ENCODE measurements at regions not wholly inside any gene's neighbourhood (a gene's known extent, or its start where the extent isn't known, plus 50 kb on each side); places are given as distances from the start of the nearest gene placed in this dataset.
A peak's percentile ranks its signal among the peaks of the same experiment; 100 is the strongest.

DNA sequence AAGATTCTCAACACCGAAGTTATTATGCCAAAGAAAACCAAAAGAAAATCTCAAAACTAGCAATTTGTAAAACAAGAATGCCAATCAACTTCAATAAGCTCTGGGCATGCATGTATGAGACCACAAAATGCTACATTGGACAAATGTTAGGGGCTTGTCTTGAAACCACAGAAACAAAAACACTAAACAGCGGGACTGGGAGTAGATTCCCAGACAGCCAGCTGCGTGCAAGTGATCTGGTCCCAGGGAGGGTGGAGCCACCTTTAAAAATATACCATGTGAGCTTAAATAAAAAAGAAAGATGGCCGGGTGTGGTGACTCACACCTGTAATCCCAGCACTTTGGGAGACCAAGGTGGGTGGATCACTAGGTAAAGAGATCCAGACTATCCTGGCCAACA lies 163.6 kb upstream of the PRICKLE2 start:
- H3K4me3 ChIP-seq (ENCODE audit: low read depth, low read length): no peak overlapping the region
- no peak for DNase-seq (ENCODE audit: low read depth)
- TF ChIP-seq, protein P1, sequence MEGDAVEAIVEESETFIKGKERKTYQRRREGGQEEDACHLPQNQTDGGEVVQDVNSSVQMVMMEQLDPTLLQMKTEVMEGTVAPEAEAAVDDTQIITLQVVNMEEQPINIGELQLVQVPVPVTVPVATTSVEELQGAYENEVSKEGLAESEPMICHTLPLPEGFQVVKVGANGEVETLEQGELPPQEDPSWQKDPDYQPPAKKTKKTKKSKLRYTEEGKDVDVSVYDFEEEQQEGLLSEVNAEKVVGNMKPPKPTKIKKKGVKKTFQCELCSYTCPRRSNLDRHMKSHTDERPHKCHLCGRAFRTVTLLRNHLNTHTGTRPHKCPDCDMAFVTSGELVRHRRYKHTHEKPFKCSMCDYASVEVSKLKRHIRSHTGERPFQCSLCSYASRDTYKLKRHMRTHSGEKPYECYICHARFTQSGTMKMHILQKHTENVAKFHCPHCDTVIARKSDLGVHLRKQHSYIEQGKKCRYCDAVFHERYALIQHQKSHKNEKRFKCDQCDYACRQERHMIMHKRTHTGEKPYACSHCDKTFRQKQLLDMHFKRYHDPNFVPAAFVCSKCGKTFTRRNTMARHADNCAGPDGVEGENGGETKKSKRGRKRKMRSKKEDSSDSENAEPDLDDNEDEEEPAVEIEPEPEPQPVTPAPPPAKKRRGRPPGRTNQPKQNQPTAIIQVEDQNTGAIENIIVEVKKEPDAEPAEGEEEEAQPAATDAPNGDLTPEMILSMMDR (IDR thresholded peaks at IDR 0.05; ENCODE audit: insufficient read depth, low read length): no peak

GRCh38 chr3:64387688-64388087 lies 162.4 kb upstream of the PRICKLE2 start:
- TF ChIP-seq, protein P1 (IDR thresholded peaks at IDR 0.05; ENCODE audit: insufficient read depth, low read length): no peak
- no peak overlapping the region for H3K4me3 ChIP-seq (ENCODE audit: low read depth, low read length)
- no peak for DNase-seq (ENCODE audit: low read depth)

DNA sequence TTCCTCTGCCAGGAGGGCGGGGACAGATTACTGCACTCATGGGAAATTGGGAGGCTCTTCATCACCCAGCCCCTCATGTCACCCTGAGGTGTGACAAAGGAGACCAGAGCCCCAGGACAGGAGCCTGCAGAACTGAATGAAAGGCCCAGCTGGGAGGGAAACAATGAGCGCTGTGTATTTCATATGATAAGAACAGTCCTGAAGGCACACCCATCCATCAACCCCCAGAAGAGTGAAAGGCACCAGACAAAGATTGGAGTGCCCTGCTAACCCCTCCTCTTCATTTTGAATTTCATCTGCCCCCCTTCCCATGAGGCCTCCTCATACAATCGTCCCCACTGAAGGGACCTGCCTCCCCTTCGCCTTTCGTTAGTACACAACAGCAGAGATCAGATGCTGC lies 160.0 kb upstream of the PRICKLE2 start:
- TF ChIP-seq, protein P1 (IDR thresholded peaks at IDR 0.05; ENCODE audit: insufficient read depth, low read length): no peak
- no peak overlapping the region for H3K4me3 ChIP-seq (ENCODE audit: low read depth, low read length)
- no peak for DNase-seq (ENCODE audit: low read depth)

- TF ChIP-seq, protein P1 (IDR thresholded peaks at IDR 0.05; ENCODE audit: insufficient read depth, low read length): no peak
- no peak overlapping the region for H3K4me3 ChIP-seq (ENCODE audit: low read depth, low read length)
- DNase-seq (ENCODE audit: low read depth): no peak
Measured at GRCh38 chr3:64384561-64384960, 159.3 kb upstream of the PRICKLE2 start.

GRCh38 chr3:64382153-64382552 lies 156.9 kb upstream of the PRICKLE2 start:
- H3K4me3 ChIP-seq (ENCODE audit: low read depth, low read length): no peak overlapping the region
- DNase-seq (ENCODE audit: low read depth): peak; percentile 13
- TF ChIP-seq, protein P1 (IDR thresholded peaks at IDR 0.05; ENCODE audit: insufficient read depth, low read length): no peak

DNA sequence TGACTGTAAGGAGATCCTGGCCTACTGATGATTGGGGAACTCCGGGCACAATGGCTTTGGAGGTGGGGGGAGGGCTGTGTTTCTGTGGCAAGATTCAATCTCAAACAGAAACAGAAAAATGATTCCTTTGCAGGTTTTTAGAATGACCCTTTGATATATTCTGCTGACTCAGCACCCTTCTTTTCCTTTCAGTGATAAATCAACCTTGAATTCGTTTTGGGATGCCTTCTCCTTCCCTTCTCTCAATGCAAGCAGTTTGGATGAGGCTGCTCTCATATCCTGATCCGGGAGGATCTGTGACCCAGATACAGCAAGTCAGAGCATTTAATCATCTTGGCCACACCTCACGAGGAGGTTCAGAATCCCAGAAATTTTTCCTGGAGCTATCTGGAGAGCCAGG lies 156.1 kb upstream of the PRICKLE2 start:
- TF ChIP-seq, protein P1 (IDR thresholded peaks at IDR 0.05; ENCODE audit: insufficient read depth, low read length): no peak
- H3K4me3 ChIP-seq (ENCODE audit: low read depth, low read length): no peak overlapping the region
- no peak for DNase-seq (ENCODE audit: low read depth)

GRCh38 chr3:64380546-64380945 lies 155.3 kb upstream of the PRICKLE2 start:
- no peak for DNase-seq (ENCODE audit: low read depth)
- H3K4me3 ChIP-seq (ENCODE audit: low read depth, low read length): no peak overlapping the region
- TF ChIP-seq, protein P1 (IDR thresholded peaks at IDR 0.05; ENCODE audit: insufficient read depth, low read length): no peak

All from fibroblast of the aortic adventitia (primary cell).